ENCODE measurements at regions not wholly inside any gene's neighbourhood (a gene's known extent, or its start where the extent isn't known, plus 50 kb on each side); places are given as distances from the start of the nearest gene placed in this dataset.

GRCh38 chr20:11207749-11208502, 534.1 kb upstream of the JAG1 start (continued):
- TF ChIP-seq ZNF737 (CRISPR knock-in tag; IDR thresholded peaks at IDR 0.05; ENCODE audit: borderline replicate concordance) (no peak), RXRB (CRISPR knock-in tag; IDR thresholded peaks at IDR 0.05; ENCODE audit: borderline replicate concordance) (peak; percentile 34; the same call in 1 of the 2 replicates), IKZF1 (IDR thresholded peaks at IDR 0.05) (no peak), GLI4 (CRISPR knock-in tag; IDR thresholded peaks at IDR 0.05; ENCODE audit: borderline replicate concordance) (no peak), ZFX (CRISPR knock-in tag; IDR thresholded peaks at IDR 0.05; ENCODE audit: low read depth) (peak; percentile 30; the same call in 1 of the 2 replicates), BRD4 (CRISPR knock-in tag; IDR thresholded peaks at IDR 0.05) (no peak), PCBP2 (optimal IDR thresholded peaks at IDR 0.05; ENCODE audit: low read depth, low read length, poor library complexity, severe bottlenecking) (no peak), WIZ (CRISPR knock-in tag; IDR thresholded peaks at IDR 0.05) (no peak), GATAD2A (CRISPR knock-in tag; IDR thresholded peaks at IDR 0.05) (peak; percentile 47; the same call in 1 of the 2 replicates), JUNB (CRISPR knock-in tag; IDR thresholded peaks at IDR 0.05; ENCODE audit: borderline replicate concordance) (peak; percentile 87; the same call in 1 of the 2 replicates), FUBP1 (CRISPR knock-in tag; IDR thresholded peaks at IDR 0.05; ENCODE audit: borderline replicate concordance) (no peak), HOXA3 (CRISPR knock-in tag; IDR thresholded peaks at IDR 0.05) (peak; percentile 23; the same call in 1 of the 2 replicates), POLR2AphosphoS2 (IDR thresholded peaks at IDR 0.05; ENCODE audit: low read depth, low read length) (no peak), NBN (conservative IDR thresholded peaks at IDR 0.05) (no peak), PPARG (CRISPR knock-in tag; conservative IDR thresholded peaks at IDR 0.05) (0 out of 2 replicates have a peak, but pooled peaks have one; percentile 12), KAT8 (CRISPR knock-in tag; IDR thresholded peaks at IDR 0.05) (peak; percentile 37; the same call in 1 of the 2 replicates), BRCA1 (CRISPR knock-in tag; IDR thresholded peaks at IDR 0.05) (no peak), ZBTB37 (CRISPR knock-in tag; IDR thresholded peaks at IDR 0.05) (no peak), NFKB2 (CRISPR knock-in tag; IDR thresholded peaks at IDR 0.05; ENCODE audit: borderline replicate concordance) (no peak), CEBPB (IDR thresholded peaks at IDR 0.05; ENCODE audit: borderline replicate concordance, low read depth, low read length) (no peak), ZNF335 (CRISPR knock-in tag; IDR thresholded peaks at IDR 0.05) (no peak), DRAP1 (CRISPR knock-in tag; IDR thresholded peaks at IDR 0.05) (no peak)
- TF ChIP-seq, protein P1, sequence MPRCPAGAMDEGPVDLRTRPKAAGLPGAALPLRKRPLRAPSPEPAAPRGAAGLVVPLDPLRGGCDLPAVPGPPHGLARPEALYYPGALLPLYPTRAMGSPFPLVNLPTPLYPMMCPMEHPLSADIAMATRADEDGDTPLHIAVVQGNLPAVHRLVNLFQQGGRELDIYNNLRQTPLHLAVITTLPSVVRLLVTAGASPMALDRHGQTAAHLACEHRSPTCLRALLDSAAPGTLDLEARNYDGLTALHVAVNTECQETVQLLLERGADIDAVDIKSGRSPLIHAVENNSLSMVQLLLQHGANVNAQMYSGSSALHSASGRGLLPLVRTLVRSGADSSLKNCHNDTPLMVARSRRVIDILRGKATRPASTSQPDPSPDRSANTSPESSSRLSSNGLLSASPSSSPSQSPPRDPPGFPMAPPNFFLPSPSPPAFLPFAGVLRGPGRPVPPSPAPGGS (CRISPR knock-in tag; IDR thresholded peaks at IDR 0.05): no peak
- TF ChIP-seq, protein P2, sequence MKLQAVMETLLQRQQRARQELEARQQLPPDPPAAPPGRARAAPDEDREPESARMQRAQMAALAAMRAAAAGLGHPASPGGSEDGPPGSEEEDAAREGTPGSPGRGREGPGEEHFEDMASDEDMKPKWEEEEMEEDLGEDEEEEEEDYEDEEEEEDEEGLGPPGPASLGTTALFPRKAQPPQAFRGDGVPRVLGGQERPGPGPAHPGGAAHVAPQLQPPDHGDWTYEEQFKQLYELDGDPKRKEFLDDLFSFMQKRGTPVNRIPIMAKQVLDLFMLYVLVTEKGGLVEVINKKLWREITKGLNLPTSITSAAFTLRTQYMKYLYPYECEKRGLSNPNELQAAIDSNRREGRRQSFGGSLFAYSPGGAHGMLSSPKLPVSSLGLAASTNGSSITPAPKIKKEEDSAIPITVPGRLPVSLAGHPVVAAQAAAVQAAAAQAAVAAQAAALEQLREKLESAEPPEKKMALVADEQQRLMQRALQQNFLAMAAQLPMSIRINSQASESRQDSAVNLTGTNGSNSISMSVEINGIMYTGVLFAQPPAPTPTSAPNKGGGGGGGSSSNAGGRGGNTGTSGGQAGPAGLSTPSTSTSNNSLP (IDR thresholded peaks at IDR 0.05; ENCODE audit: low read depth, low read length): peak; percentile 67; the same call in 1 of the 2 replicates
